Tibial nerve (tissue), 4 donors: ENCODE measurements at regions not wholly inside any gene's neighbourhood (a gene's known extent, or its start where the extent isn't known, plus 50 kb on each side); places are given as distances from the start of the nearest gene placed in this dataset.

Experiments used
- CTCF ChIP-seq, 5 experiments: fragments of 200-600 bp in 3 of 5; fragments of 450-650 bp in 2 of 5; sonication (generic) in 3 of 5; IDR thresholded peaks; one replicate each; pipeline ENCODE4 v1.5.1; 2016 to 2019; ENCODE audit warnings: antibody characterized with exemption in 5 of 5, mild to moderate bottlenecking in 3 of 5, moderate library complexity in 2 of 5
- EP300 ChIP-seq, 2 donors: sonication (generic); formaldehyde crosslinking; IDR thresholded peaks; one replicate each; pipeline ENCODE4 v1.6.1; 2017; ENCODE audit warnings: antibody characterized with exemption in 2 of 2, mild to moderate bottlenecking in 1 of 2
- POLR2A ChIP-seq, 2 donors: fragments of 450-650 bp; IDR thresholded peaks; one replicate each; pipeline ENCODE4 v1.6.1; 2017; ENCODE audit warnings: antibody characterized with exemption in 2 of 2, mild to moderate bottlenecking in 2 of 2, moderate library complexity in 2 of 2

GRCh38 chr3:70763894-70764293 is 451.5 kb upstream of the MDFIC2 start:
- TF ChIP-seq CTCF (IDR thresholded peaks at IDR 0.05) = no peak
- no peak for TF ChIP-seq EP300 (IDR thresholded peaks at IDR 0.05)
- no peak for TF ChIP-seq POLR2A (IDR thresholded peaks at IDR 0.05)
